RWPE2 (cell line): ENCODE measurements at regions not wholly inside any gene's neighbourhood (a gene's known extent, or its start where the extent isn't known, plus 50 kb on each side); places are given as distances from the start of the nearest gene placed in this dataset.

ENCODE experiments used
- ATAC-seq: fragments of 200-7000 bp; cut with Tn5 transposase; 3 replicates; pipeline ENCODE4 v1.9.1; 2021; ENCODE audit warnings: low read depth
- DNase-seq: peaks from one replicate; pipeline ENCODE4 v3.0.0-alpha.2; 2020; ENCODE audit warnings: low spot score
- H3K27ac ChIP-seq: fragments of 450-650 bp; 2 replicates; pipeline ENCODE4 v1.5.1; 2017; ENCODE audit warnings: mild to moderate bottlenecking; ENCODE audit not compliant: poor library complexity, severe bottlenecking
- H3K27me3 ChIP-seq: fragments of 250-450 bp; sonication (Bioruptor Pico); 2 replicates; pipeline ENCODE4 v1.5.1; 2021; ENCODE audit warnings: mild to moderate bottlenecking, moderate library complexity; ENCODE audit not compliant: insufficient read depth, poor library complexity, severe bottlenecking
- H3K36me3 ChIP-seq: fragments of 250-450 bp; sonication (Bioruptor Pico); 2 replicates; pipeline ENCODE4 v1.5.1; 2020; ENCODE audit warnings: low read depth, mild to moderate bottlenecking, moderate library complexity
- H3K4me1 ChIP-seq: fragments of 250-450 bp; sonication (Bioruptor Pico); 2 replicates; pipeline ENCODE4 v1.5.1; 2021; ENCODE audit warnings: mild to moderate bottlenecking, moderate library complexity; ENCODE audit not compliant: insufficient read depth, poor library complexity, severe bottlenecking
- H3K4me3 ChIP-seq: fragments of 250-450 bp; sonication (Bioruptor Pico); 2 replicates; pipeline ENCODE4 v1.5.1; 2021; ENCODE audit warnings: mild to moderate bottlenecking, moderate library complexity; ENCODE audit not compliant: severe bottlenecking
- H3K9me3 ChIP-seq: fragments of 250-450 bp; sonication (Bioruptor Pico); 2 replicates; pipeline ENCODE4 v1.5.1; 2021; ENCODE audit warnings: mild to moderate bottlenecking, moderate library complexity; ENCODE audit not compliant: severe bottlenecking
- CTCF ChIP-seq: fragments of 450-650 bp; IDR thresholded peaks from one replicate; pipeline ENCODE4 v1.5.1; 2017; ENCODE audit warnings: mild to moderate bottlenecking, moderate library complexity; ENCODE audit not compliant: poor library complexity, severe bottlenecking

GRCh38 chr3:36656873-36657272, 107.5 kb downstream of the DCLK3 start:
- DNase-seq (no peak), ATAC-seq (no peak)
- no peaks in the 10 kb centered on the region for H3K36me3 ChIP-seq
- no peaks in the 10 kb centered on the region for H3K27me3 ChIP-seq
- no peaks in the 10 kb centered on the region for H3K9me3 ChIP-seq
- no peak overlapping the region for H3K4me3 ChIP-seq
- H3K27ac ChIP-seq = no peak overlapping the region
- H3K4me1 ChIP-seq = no peaks in the 10 kb centered on the region
- no peak for TF ChIP-seq CTCF

GRCh38 chr3:36653095-36653494, 111.3 kb downstream of the DCLK3 start:
- no peaks in the 10 kb centered on the region for H3K27me3 ChIP-seq
- no peaks in the 10 kb centered on the region for H3K36me3 ChIP-seq
- no peak for DNase-seq
- no peak overlapping the region for H3K27ac ChIP-seq
- no peak overlapping the region for H3K4me3 ChIP-seq
- peaks cover 15% of the 10 kb centered on the region for H3K4me1 ChIP-seq
- no peak for TF ChIP-seq CTCF
- no peak for ATAC-seq
- no peaks in the 10 kb centered on the region for H3K9me3 ChIP-seq

GRCh38 chr3:36652104-36652503, 112.2 kb downstream of the DCLK3 start:
- Histone ChIP-seq H3K4me1 (peaks cover 25% of the 10 kb centered on the region), H3K27ac (no peak overlapping the region)
- no peak for TF ChIP-seq CTCF

GRCh38 chr3:36650271-36650671, 114.1 kb downstream of the DCLK3 start:
- H3K4me3 ChIP-seq = no peak overlapping the region
- ATAC-seq (no peak), DNase-seq (no peak)
- no peaks in the 10 kb centered on the region for H3K36me3 ChIP-seq
- H3K9me3 ChIP-seq = no peaks in the 10 kb centered on the region
- TF ChIP-seq CTCF = no peak
- no peaks in the 10 kb centered on the region for H3K27me3 ChIP-seq
- H3K4me1 ChIP-seq = peaks cover 26% of the 10 kb centered on the region
- H3K27ac ChIP-seq = no peak overlapping the region

More at GRCh38 chr3:36652104-36652503, 112.2 kb downstream of the DCLK3 start:
- H3K4me3 ChIP-seq = no peak overlapping the region
- H3K27me3 ChIP-seq = no peaks in the 10 kb centered on the region
- no peaks in the 10 kb centered on the region for H3K9me3 ChIP-seq
- no peaks in the 10 kb centered on the region for H3K36me3 ChIP-seq
- no peak for ATAC-seq
- DNase-seq = no peak

GRCh38 chr3:36649125-36649524, 115.2 kb downstream of the DCLK3 start:
- Histone ChIP-seq H3K4me3 (no peak overlapping the region), H3K36me3 (no peaks in the 10 kb centered on the region), H3K9me3 (no peaks in the 10 kb centered on the region), H3K27me3 (no peaks in the 10 kb centered on the region), H3K27ac (peak overlapping the region; percentile 65), H3K4me1 (peaks cover 26% of the 10 kb centered on the region)
- no peak for TF ChIP-seq CTCF
- ATAC-seq (peak; percentile 16; the same call in 2 of the 3 replicates), DNase-seq (no peak)
